ENCODE measurements at regions not wholly inside any gene's neighbourhood (a gene's known extent, or its start where the extent isn't known, plus 50 kb on each side); places are given as distances from the start of the nearest gene placed in this dataset.

GRCh38 chr5:124936626-124936933 is 190.1 kb upstream of the ZNF608 start:
- FAIRE-seq: no peak
- WGBS (ENCODE audit: insufficient coverage, insufficient replicate concordance, low lambda C conversion rate, missing lambda C conversion rate): 0% methylated on average over 4 of the region's 4 CpGs
- Histone ChIP-seq H3K9me3 (replicated peaks; ENCODE audit: control insufficient read depth, insufficient read depth, low read length) (peaks cover 8% of the 10 kb centered on the region; the same call in 2 of the 3 replicates), H3K27ac (ENCODE audit: control insufficient read depth, insufficient read depth) (peak overlapping the region; percentile 89), H3K9ac (ENCODE audit: control insufficient read depth, insufficient read depth, low read length) (no peak overlapping the region), H3K36me3 (ENCODE audit: control insufficient read depth in 2 of 2, insufficient read depth in 2 of 2, low read length in 1 of 2) (no peaks in the 10 kb centered on the region), H3K27me3 (replicated peaks in 1 of 2; ENCODE audit: control insufficient read depth in 2 of 2, insufficient read depth in 2 of 2, low read length in 1 of 2) (no peaks in the 10 kb centered on the region), H2AFZ (ENCODE audit: control insufficient read depth, low read depth, low read length) (peak overlapping the region; percentile 51), H3K4me1 (ENCODE audit: control insufficient read depth, insufficient read depth, low read length) (peaks cover 21% of the 10 kb centered on the region), H3K79me2 (ENCODE audit: control insufficient read depth, insufficient read depth, low read length) (no peaks in the 10 kb centered on the region), H3K4me3 (no peak overlapping the region), H4K20me1 (ENCODE audit: control insufficient read depth, insufficient read depth) (no peaks in the 10 kb centered on the region), H3K4me2 (ENCODE audit: control insufficient read depth, insufficient read depth) (peak overlapping the region; percentile 77)
- in situ Hi-C loops (cut with MboI) (loop anchor here (10.0 to 25.0 kb wide), 3 partner anchors 292 to 1826 kb away; no protein-coding TSS in a partner anchor), intact Hi-C loops (cut with micrococcal nuclease; ENCODE audit: unreplicated experiment) (loop anchor here (1.0 to 10.0 kb wide), 6 partner anchors 15 to 902 kb away; no protein-coding TSS in a partner anchor)
- ATAC-seq: peak; percentile 75
- no TSS peak for BruUV-seq (replicated peaks)
- peak; percentile 61 for DNase-seq (ENCODE audit: low read depth, low spot score)
- CTCF ChIA-PET: interaction anchor here (1.0 to 2.5 kb wide), 7 partner anchors 10 to 189 kb away, joined by 3 to 13 read pairs (median 9); no protein-coding TSS in a partner anchor
- RAD21 ChIA-PET (ENCODE audit: unreplicated experiment): interaction anchor here (0.8 to 3.2 kb wide), 18 partner anchors 9 to 474 kb away, joined by 3 to 86 read pairs (median 7); partner anchors contain the start of gene ZNF608
- SMC1A ChIA-PET (ENCODE audit: uncharacterized antibody, unreplicated experiment): interaction anchor here (0.6 to 3.6 kb wide), 29 partner anchors 8 to 525 kb away, joined by 3 to 48 read pairs (median 4); partner anchors contain the start of gene ZNF608
- POLR2A ChIA-PET: interaction anchor here (1.2 to 2.1 kb wide), 2 partner anchors 14 to 16 kb away, joined by 5 to 12 read pairs; no protein-coding TSS in a partner anchor
- TF ChIP-seq STAT3 (IDR thresholded peaks at IDR 0.05; ENCODE audit: low read depth, low read length) (no peak), ASH2L (IDR thresholded peaks at IDR 0.05; ENCODE audit: borderline replicate concordance, low read depth) (no peak), BHLHE40 (IDR thresholded peaks at IDR 0.05; ENCODE audit: borderline replicate concordance in 1 of 2, low read depth in 2 of 2, low read length in 1 of 2) (peak; percentile 80 to 83), SIX5 (IDR thresholded peaks at IDR 0.05; ENCODE audit: low read depth, low read length, severe bottlenecking) (no peak), EGR1 (IDR thresholded peaks at IDR 0.05; ENCODE audit: borderline replicate concordance in 1 of 2, low read depth in 2 of 2, low read length in 2 of 2) (no peak), JUNB (IDR thresholded peaks at IDR 0.05) (peak; percentile 69), KLF5 (IDR thresholded peaks at IDR 0.05; ENCODE audit: partially characterized antibody) (peak; percentile 36), SMAD5 (IDR thresholded peaks at IDR 0.05; ENCODE audit: low read depth) (no peak), SMC3 (IDR thresholded peaks at IDR 0.05; ENCODE audit: borderline replicate concordance, low read length) (no peak), NR2C1 (IDR thresholded peaks at IDR 0.05) (no peak), TCF12 (IDR thresholded peaks at IDR 0.05; ENCODE audit: low read depth, low read length) (no peak), MYB (IDR thresholded peaks at IDR 0.05; ENCODE audit: borderline replicate concordance, low read depth, low read length) (no peak), ZBTB40 (IDR thresholded peaks at IDR 0.05; ENCODE audit: borderline replicate concordance) (no peak), SMARCA5 (IDR thresholded peaks at IDR 0.05) (no peak), RUNX3 (IDR thresholded peaks at IDR 0.05; ENCODE audit: low read length) (peak; percentile 72), SREBF1 (IDR thresholded peaks at IDR 0.05; ENCODE audit: low read length) (no peak; the same call in 1 of the 2 replicates), MEF2A (IDR thresholded peaks at IDR 0.05; ENCODE audit: insufficient read depth, low read depth, low read length) (peak; percentile 94), FOXK2 (IDR thresholded peaks at IDR 0.05) (no peak), CREB1 (IDR thresholded peaks at IDR 0.05; ENCODE audit: low read depth) (no peak), NKRF (conservative IDR thresholded peaks at IDR 0.05) (no peak), CHD2 (IDR thresholded peaks at IDR 0.05; ENCODE audit: borderline replicate concordance, low read depth, low read length) (0 out of 2 replicates have a peak, but pooled peaks have one; percentile 36)

Measured in GM12878 (cell line).